HEK293 (cell line): ENCODE measurements at regions not wholly inside any gene's neighbourhood (a gene's known extent, or its start where the extent isn't known, plus 50 kb on each side); places are given as distances from the start of the nearest gene placed in this dataset.
"Not testable (repeated sequence)": the region's sequence is repeated elsewhere in the genome, so short reads cannot be mapped to it uniquely, and the experiment has no call there.

Experiments
- CTCF ChIA-PET: fragments of 350-600 bp; formaldehyde crosslinking; extraction: SDS; loops from one replicate; lab custom pipeline; 2021; ENCODE audit warnings: antibody characterized with exemption; lab: Yijun Ruan, JAX
- POLR2A ChIA-PET: fragments of 300-600 bp; formaldehyde crosslinking; extraction: SDS; loops from one replicate; lab custom pipeline; 2020; ENCODE audit warnings: antibody characterized with exemption, inconsistent platforms; lab: Yijun Ruan, JAX
- H3K27ac ChIP-seq: fragments of 200-500 bp; sonication (Bioruptor generic); 2 replicates; pipeline ENCODE4 v1.5.1; 2014; ENCODE audit warnings: low read depth, low read length, control low read depth, inconsistent platforms; ENCODE audit errors: extremely low read depth
- H3K36me3 ChIP-seq, 2 experiments: fragments of 200-500 bp in 1 of 2; sonication (Bioruptor generic) in 1 of 2; 1 replicate in 1 of 2; 2 replicates in 1 of 2; pipeline ENCODE4 v1.5.1; 2014 to 2017; ENCODE audit warnings: inconsistent platforms in 2 of 2, low read length in 2 of 2; ENCODE audit not compliant: control insufficient read depth in 2 of 2, insufficient read depth in 1 of 2
- H3K4me1 ChIP-seq: fragments of 200-500 bp; sonication (Bioruptor generic); 2 replicates; pipeline ENCODE4 v1.5.1; 2014; ENCODE audit warnings: mild to moderate bottlenecking, low read length, inconsistent platforms; ENCODE audit not compliant: control insufficient read depth, insufficient read depth
- H3K4me3 ChIP-seq: 2 replicates; pipeline ENCODE4 v1.5.1; 2011; ENCODE audit warnings: low read depth, mild to moderate bottlenecking, control low read depth, low read length, moderate library complexity
- H3K9me3 ChIP-seq: fragments of 200-500 bp; sonication (Bioruptor generic); 2 replicates; pipeline ENCODE4 v1.5.1; 2014; ENCODE audit warnings: low read depth, low read length, inconsistent platforms; ENCODE audit not compliant: control insufficient read depth, insufficient read depth
- ELK4 ChIP-seq: IDR thresholded peaks from 2 replicates; pipeline ENCODE4 v1.6.1; 2011; ENCODE audit warnings: mild to moderate bottlenecking, low read depth, low read length, borderline replicate concordance
- HOXD13 ChIP-seq: sonication (generic); formaldehyde crosslinking; IDR thresholded peaks from 2 replicates; pipeline ENCODE4 v1.8.0; 2022; ENCODE audit warnings: missing genetic modification reagents, borderline replicate concordance
- OSR2 ChIP-seq: fragments of 450-650 bp; formaldehyde crosslinking; IDR thresholded peaks from 2 replicates; pipeline ENCODE4 v1.5.1; 2016; ENCODE audit warnings: missing biosample characterization, missing genetic modification characterization
- SP3 ChIP-seq: fragments of 450-650 bp; formaldehyde crosslinking; IDR thresholded peaks from 2 replicates; pipeline ENCODE4 v1.5.1; 2016; ENCODE audit warnings: missing biosample characterization, missing genetic modification characterization
- YY2 ChIP-seq: fragments of 450-650 bp; formaldehyde crosslinking; IDR thresholded peaks from 2 replicates; pipeline ENCODE4 v1.5.1; 2016; ENCODE audit warnings: missing biosample characterization, missing genetic modification characterization
- ZFP41 ChIP-seq: fragments of 450-650 bp; formaldehyde crosslinking; IDR thresholded peaks from 2 replicates; pipeline ENCODE4 v1.5.1; 2016; ENCODE audit warnings: missing biosample characterization, missing genetic modification characterization, borderline replicate concordance
- ZFP69B ChIP-seq: fragments of 450-650 bp; formaldehyde crosslinking; IDR thresholded peaks from 2 replicates; pipeline ENCODE4 v1.5.1; 2016; ENCODE audit warnings: missing biosample characterization, missing genetic modification characterization
- ZNF148 ChIP-seq: fragments of 450-650 bp; formaldehyde crosslinking; IDR thresholded peaks from 2 replicates; pipeline ENCODE4 v1.5.0; 2017; ENCODE audit warnings: missing biosample characterization, missing genetic modification characterization, borderline replicate concordance
- ZNF175 ChIP-seq: fragments of 450-650 bp; formaldehyde crosslinking; IDR thresholded peaks from 2 replicates; pipeline ENCODE4 v1.5.1; 2016; ENCODE audit warnings: missing biosample characterization, missing genetic modification characterization
- ZNF223 ChIP-seq: fragments of 450-650 bp; formaldehyde crosslinking; IDR thresholded peaks from 2 replicates; pipeline ENCODE4 v1.5.1; 2016; ENCODE audit warnings: missing biosample characterization, missing genetic modification characterization
- ZNF404 ChIP-seq: fragments of 450-650 bp; formaldehyde crosslinking; IDR thresholded peaks from 2 replicates; pipeline ENCODE4 v1.5.1; 2017; ENCODE audit warnings: missing biosample characterization, missing genetic modification characterization
- ZNF416 ChIP-seq: fragments of 450-650 bp; formaldehyde crosslinking; IDR thresholded peaks from 2 replicates; pipeline ENCODE4 v1.5.1; 2016; ENCODE audit warnings: missing biosample characterization, missing genetic modification characterization
- ZNF510 ChIP-seq: fragments of 450-650 bp; formaldehyde crosslinking; IDR thresholded peaks from 2 replicates; pipeline ENCODE4 v1.5.1; 2018; ENCODE audit warnings: mild to moderate bottlenecking, missing genetic modification characterization, missing biosample characterization; ENCODE audit not compliant: insufficient replicate concordance
- ZNF571 ChIP-seq: fragments of 450-650 bp; formaldehyde crosslinking; IDR thresholded peaks from 2 replicates; pipeline ENCODE4 v1.5.0; 2017; ENCODE audit warnings: missing biosample characterization, missing genetic modification characterization
- ZNF610 ChIP-seq: fragments of 450-650 bp; formaldehyde crosslinking; IDR thresholded peaks from 2 replicates; pipeline ENCODE4 v1.5.1; 2016; ENCODE audit warnings: missing biosample characterization, missing genetic modification characterization, borderline replicate concordance
- ZNF621 ChIP-seq: fragments of 450-650 bp; formaldehyde crosslinking; IDR thresholded peaks from 2 replicates; pipeline ENCODE4 v1.5.1; 2017; ENCODE audit warnings: missing biosample characterization, missing genetic modification characterization
- ZNF654 ChIP-seq: fragments of 450-650 bp; formaldehyde crosslinking; IDR thresholded peaks from 2 replicates; pipeline ENCODE4 v1.5.1; 2016; ENCODE audit warnings: low read depth, missing biosample characterization, missing genetic modification characterization
- ZNF664 ChIP-seq: fragments of 450-650 bp; formaldehyde crosslinking; IDR thresholded peaks from 2 replicates; pipeline ENCODE4 v1.5.1; 2016; ENCODE audit warnings: missing biosample characterization, missing genetic modification characterization
- ZNF843 ChIP-seq: fragments of 450-650 bp; formaldehyde crosslinking; IDR thresholded peaks from 2 replicates; pipeline ENCODE4 v1.5.1; 2016; ENCODE audit warnings: missing biosample characterization, missing genetic modification characterization
- TF ChIP-seq, protein P1 (sequence below): fragments of 450-650 bp; formaldehyde crosslinking; IDR thresholded peaks from 2 replicates; pipeline ENCODE4 v1.5.1; 2017; ENCODE audit warnings: missing biosample characterization, missing genetic modification characterization
- TF ChIP-seq, protein P2 (sequence below): fragments of 450-650 bp; formaldehyde crosslinking; IDR thresholded peaks from 2 replicates; pipeline ENCODE4 v1.5.1; 2016; ENCODE audit warnings: missing biosample characterization, missing genetic modification characterization

GRCh38 chr3:147297761-147298350 is 108.5 kb downstream of the ZIC4 start (continued):
- TF ChIP-seq, protein P1, sequence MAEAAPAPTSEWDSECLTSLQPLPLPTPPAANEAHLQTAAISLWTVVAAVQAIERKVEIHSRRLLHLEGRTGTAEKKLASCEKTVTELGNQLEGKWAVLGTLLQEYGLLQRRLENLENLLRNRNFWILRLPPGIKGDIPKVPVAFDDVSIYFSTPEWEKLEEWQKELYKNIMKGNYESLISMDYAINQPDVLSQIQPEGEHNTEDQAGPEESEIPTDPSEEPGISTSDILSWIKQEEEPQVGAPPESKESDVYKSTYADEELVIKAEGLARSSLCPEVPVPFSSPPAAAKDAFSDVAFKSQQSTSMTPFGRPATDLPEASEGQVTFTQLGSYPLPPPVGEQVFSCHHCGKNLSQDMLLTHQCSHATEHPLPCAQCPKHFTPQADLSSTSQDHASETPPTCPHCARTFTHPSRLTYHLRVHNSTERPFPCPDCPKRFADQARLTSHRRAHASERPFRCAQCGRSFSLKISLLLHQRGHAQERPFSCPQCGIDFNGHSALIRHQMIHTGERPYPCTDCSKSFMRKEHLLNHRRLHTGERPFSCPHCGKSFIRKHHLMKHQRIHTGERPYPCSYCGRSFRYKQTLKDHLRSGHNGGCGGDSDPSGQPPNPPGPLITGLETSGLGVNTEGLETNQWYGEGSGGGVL (tag by site-specific recombination) = no peak

DNA sequence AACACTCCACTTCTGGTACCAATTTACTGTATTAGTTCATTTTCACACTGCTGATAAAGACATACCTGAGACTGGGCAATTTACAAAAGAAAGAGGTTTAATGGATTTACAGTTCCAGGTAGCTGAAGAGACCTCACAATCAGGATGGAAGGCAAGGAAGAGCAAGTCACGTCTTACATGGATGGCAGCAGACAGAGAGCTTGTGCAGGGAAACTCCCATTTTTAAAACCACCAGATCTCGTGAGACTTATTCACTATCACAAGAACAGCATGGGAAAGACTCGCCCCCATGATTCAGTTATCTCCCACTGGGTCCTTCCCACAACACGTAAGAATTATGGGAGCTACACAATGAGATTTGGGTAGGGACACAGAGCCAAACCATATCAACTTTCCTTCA is 119.0 kb downstream of the ZIC4 start:
- CTCF ChIA-PET, H3K27ac ChIP-seq, H3K9me3 ChIP-seq, POLR2A ChIA-PET, H3K4me1 ChIP-seq, H3K36me3 ChIP-seq, H3K4me3 ChIP-seq: not testable (repeated sequence)

DNA sequence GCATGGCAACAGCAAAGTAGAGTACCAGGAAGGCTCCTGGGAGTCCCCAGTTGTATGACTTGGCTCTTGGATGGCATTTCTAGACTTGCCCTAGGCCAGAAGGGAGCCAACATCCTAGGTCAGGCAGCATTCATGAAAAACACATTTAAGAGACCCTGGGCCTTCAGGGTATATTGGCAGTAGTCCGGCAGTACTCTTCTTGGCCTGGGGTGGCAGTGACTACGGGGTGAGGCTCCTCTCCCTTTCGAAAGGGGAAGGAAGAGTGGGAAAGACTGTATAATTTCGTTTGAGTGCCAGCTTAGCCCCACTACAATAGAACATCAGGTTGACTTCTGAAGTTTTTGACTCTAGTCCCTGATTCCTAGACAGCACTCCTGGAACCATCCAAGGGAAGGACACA is 136.4 kb downstream of the ZIC4 start:
- TF ChIP-seq ZNF175 (no peak), ZNF621 (no peak), ZNF843 (no peak), ZNF654 (tag by site-specific recombination) (no peak), ZNF610 (tag by site-specific recombination) (no peak), YY2 (tag by site-specific recombination) (no peak)
- Histone ChIP-seq H3K27ac (no peak overlapping the region), H3K9me3 (no peaks in the 10 kb centered on the region), H3K4me3 (no peak overlapping the region), H3K36me3 (no peaks in the 10 kb centered on the region), H3K4me1 (no peaks in the 10 kb centered on the region)
- ChIA-PET POLR2A (no interaction called here), CTCF (no interaction called here)

GRCh38 chr3:147267434-147267833 is 138.9 kb downstream of the ZIC4 start:
- ChIA-PET POLR2A (no interaction called here), CTCF (no interaction called here)
- Histone ChIP-seq H3K27ac (no peak overlapping the region), H3K4me3 (no peak overlapping the region), H3K4me1 (no peaks in the 10 kb centered on the region), H3K36me3 (no peaks in the 10 kb centered on the region), H3K9me3 (no peaks in the 10 kb centered on the region)
- TF ChIP-seq OSR2 (tag by site-specific recombination) (no peak), ZNF148 (tag by site-specific recombination) (no peak), ELK4 (no peak), HOXD13 (CRISPR knock-in tag) (no peak), ZFP41 (tag by site-specific recombination) (no peak), ZNF510 (tag by site-specific recombination) (no peak), ZNF223 (tag by site-specific recombination) (no peak), SP3 (tag by site-specific recombination) (no peak), ZNF416 (no peak), ZFP69B (tag by site-specific recombination) (no peak), ZNF404 (tag by site-specific recombination) (no peak), ZNF664 (tag by site-specific recombination) (no peak), ZNF571 (tag by site-specific recombination) (no peak)
- TF ChIP-seq, protein P2, sequence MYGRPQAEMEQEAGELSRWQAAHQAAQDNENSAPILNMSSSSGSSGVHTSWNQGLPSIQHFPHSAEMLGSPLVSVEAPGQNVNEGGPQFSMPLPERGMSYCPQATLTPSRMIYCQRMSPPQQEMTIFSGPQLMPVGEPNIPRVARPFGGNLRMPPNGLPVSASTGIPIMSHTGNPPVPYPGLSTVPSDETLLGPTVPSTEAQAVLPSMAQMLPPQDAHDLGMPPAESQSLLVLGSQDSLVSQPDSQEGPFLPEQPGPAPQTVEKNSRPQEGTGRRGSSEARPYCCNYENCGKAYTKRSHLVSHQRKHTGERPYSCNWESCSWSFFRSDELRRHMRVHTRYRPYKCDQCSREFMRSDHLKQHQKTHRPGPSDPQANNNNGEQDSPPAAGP (tag by site-specific recombination) = no peak
